Loucy (cell line): ENCODE measurements at regions not wholly inside any gene's neighbourhood (a gene's known extent, or its start where the extent isn't known, plus 50 kb on each side); places are given as distances from the start of the nearest gene placed in this dataset.

Experiments
- EZH2phosphoT487 ChIP-seq: fragments of 200-600 bp; IDR thresholded peaks from 2 replicates; pipeline ENCODE4 v1.6.1; 2018; ENCODE audit warnings: antibody characterized with exemption, mild to moderate bottlenecking, moderate library complexity, borderline replicate concordance
- TF ChIP-seq, protein P1 (sequence below): fragments of 200-600 bp; sonication (generic); conservative IDR thresholded peaks from 2 replicates; pipeline ENCODE4 v1.5.1; 2014; ENCODE audit warnings: mild to moderate bottlenecking, antibody characterized with exemption, low read length

DNA sequence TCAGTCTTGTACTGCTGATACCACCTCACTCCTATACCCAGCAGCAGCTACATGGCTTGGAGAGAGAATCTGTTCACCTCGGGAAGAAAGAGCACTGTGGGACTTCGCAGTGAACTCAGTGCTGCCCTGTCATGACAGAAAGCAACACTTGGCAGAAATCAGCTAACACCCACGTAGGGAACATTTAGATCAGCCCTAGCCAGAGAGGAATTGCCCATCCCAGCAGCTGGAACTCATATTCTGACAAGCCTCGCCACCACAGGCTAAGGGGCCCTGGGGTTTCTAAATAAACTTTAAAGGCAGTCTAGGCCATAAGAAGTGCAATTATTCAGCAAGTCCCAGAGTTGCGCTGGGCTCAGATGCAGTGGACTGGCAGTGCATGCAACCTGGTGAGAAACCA lies 1266.8 kb downstream of the GRIK2 start:
- TF ChIP-seq, protein P1, sequence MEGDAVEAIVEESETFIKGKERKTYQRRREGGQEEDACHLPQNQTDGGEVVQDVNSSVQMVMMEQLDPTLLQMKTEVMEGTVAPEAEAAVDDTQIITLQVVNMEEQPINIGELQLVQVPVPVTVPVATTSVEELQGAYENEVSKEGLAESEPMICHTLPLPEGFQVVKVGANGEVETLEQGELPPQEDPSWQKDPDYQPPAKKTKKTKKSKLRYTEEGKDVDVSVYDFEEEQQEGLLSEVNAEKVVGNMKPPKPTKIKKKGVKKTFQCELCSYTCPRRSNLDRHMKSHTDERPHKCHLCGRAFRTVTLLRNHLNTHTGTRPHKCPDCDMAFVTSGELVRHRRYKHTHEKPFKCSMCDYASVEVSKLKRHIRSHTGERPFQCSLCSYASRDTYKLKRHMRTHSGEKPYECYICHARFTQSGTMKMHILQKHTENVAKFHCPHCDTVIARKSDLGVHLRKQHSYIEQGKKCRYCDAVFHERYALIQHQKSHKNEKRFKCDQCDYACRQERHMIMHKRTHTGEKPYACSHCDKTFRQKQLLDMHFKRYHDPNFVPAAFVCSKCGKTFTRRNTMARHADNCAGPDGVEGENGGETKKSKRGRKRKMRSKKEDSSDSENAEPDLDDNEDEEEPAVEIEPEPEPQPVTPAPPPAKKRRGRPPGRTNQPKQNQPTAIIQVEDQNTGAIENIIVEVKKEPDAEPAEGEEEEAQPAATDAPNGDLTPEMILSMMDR, result no peak
- no peak for TF ChIP-seq EZH2phosphoT487
